Bronchial epithelial cell (primary cell): ENCODE measurements at regions not wholly inside any gene's neighbourhood (a gene's known extent, or its start where the extent isn't known, plus 50 kb on each side); places are given as distances from the start of the nearest gene placed in this dataset.

Source experiments
- DNase-seq: peaks from one replicate; pipeline ENCODE4 v3.0.0-alpha.2; 2010; ENCODE audit warnings: low read depth
- FAIRE-seq: peaks from 2 replicates; lab custom pipeline; 2011; peaks lifted over from hg19 to GRCh38; lab: Jason Lieb, UNC
- H3K27me3 ChIP-seq: 2 replicates; pipeline ENCODE4 v1.5.1; 2011; ENCODE audit warnings: low read length; ENCODE audit not compliant: control insufficient read depth, insufficient read depth
- H3K36me3 ChIP-seq: 2 replicates; pipeline ENCODE4 v1.5.1; 2011; ENCODE audit warnings: low read length; ENCODE audit not compliant: control insufficient read depth, insufficient read depth
- H3K4me3 ChIP-seq: 2 replicates; pipeline ENCODE4 v1.5.1; 2011; ENCODE audit warnings: mild to moderate bottlenecking, low read depth, low read length, control low read depth
- TF ChIP-seq, protein P1 (sequence below): IDR thresholded peaks from 2 replicates; pipeline ENCODE4 v1.5.1; 2011; ENCODE audit warnings: mild to moderate bottlenecking, moderate library complexity, low read length, control low read depth, inconsistent platforms; ENCODE audit not compliant: insufficient read depth, severe bottlenecking

DNA sequence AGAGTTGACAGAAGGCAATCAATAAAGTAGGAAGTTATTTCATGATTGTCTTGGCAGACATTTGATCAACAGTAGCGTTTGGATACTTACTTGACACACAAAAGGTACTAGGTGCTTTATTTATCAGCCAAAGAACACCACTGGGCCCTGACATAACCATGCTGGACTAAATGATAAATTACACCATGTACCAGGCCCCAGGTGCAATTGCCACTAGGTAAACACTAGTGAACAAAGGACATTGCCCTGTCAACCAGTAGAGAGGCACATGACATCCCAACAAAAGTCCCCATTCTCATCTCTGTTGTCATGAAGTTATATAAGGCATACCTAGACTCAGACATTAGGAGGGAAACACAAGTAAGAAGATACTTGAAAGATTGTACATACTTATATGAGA is 747.2 kb downstream of the SATB2 start:
- H3K27me3 ChIP-seq: no peaks in the 10 kb centered on the region
- no peaks in the 10 kb centered on the region for H3K36me3 ChIP-seq
- no peak overlapping the region for H3K4me3 ChIP-seq
- DNase-seq: no peak
- FAIRE-seq: no peak
- TF ChIP-seq, protein P1, sequence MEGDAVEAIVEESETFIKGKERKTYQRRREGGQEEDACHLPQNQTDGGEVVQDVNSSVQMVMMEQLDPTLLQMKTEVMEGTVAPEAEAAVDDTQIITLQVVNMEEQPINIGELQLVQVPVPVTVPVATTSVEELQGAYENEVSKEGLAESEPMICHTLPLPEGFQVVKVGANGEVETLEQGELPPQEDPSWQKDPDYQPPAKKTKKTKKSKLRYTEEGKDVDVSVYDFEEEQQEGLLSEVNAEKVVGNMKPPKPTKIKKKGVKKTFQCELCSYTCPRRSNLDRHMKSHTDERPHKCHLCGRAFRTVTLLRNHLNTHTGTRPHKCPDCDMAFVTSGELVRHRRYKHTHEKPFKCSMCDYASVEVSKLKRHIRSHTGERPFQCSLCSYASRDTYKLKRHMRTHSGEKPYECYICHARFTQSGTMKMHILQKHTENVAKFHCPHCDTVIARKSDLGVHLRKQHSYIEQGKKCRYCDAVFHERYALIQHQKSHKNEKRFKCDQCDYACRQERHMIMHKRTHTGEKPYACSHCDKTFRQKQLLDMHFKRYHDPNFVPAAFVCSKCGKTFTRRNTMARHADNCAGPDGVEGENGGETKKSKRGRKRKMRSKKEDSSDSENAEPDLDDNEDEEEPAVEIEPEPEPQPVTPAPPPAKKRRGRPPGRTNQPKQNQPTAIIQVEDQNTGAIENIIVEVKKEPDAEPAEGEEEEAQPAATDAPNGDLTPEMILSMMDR: no peak

DNA sequence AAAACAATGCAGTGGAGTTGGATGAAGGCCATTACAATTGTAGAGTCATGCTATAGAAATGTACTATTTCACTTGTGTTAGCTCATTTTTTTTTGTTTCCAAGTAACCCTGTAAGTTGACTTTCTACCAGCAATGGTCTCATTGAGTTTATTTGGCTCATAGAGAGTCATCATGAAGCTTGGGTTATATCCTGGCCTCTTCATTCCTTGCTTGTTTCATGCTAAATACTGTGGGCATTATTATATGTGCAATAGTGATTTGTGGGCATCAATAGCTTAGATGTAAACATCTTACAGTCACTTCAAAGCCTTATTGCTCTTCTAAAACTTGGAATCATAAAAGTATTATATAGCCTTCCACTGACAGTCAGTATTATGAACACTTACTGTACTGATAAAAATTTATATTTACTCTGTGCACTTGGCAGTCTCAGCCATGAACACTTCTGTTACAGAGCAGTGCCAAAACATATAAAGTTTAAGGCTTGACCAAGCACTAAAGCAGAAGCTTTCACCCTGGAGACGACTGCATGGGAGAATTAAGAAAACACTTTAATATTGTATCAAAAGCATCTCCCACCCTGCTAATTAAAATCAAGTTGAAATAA is 751.2 kb downstream of the SATB2 start:
- Histone ChIP-seq H3K36me3 (no peaks in the 10 kb centered on the region), H3K27me3 (no peaks in the 10 kb centered on the region), H3K4me3 (no peak overlapping the region)
- TF ChIP-seq, protein P1: no peak
- no peak for FAIRE-seq
- no peak for DNase-seq

DNA sequence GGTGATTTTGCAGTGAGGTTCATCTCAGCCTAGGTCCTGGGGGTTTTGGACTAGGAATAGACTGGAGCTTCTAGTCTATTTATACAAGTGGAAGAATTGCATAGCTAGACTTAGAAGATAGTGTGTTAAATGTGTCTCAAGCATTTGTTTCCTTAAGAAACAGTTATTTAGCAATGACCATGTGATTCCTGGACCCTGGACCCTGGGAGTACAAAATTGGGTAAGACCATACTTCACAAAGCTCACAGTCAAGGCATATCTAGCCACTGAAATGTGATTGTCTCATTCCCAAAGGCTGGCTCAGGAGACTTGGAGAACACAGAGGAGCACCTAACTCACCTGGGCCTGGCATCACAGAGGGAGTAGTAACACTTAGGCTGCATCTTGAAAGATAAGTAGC is 754.5 kb downstream of the SATB2 start:
- Histone ChIP-seq H3K4me3 (no peak overlapping the region), H3K36me3 (no peaks in the 10 kb centered on the region), H3K27me3 (no peaks in the 10 kb centered on the region)
- DNase-seq (no peak), FAIRE-seq (no peak)
- TF ChIP-seq, protein P1: no peak

DNA sequence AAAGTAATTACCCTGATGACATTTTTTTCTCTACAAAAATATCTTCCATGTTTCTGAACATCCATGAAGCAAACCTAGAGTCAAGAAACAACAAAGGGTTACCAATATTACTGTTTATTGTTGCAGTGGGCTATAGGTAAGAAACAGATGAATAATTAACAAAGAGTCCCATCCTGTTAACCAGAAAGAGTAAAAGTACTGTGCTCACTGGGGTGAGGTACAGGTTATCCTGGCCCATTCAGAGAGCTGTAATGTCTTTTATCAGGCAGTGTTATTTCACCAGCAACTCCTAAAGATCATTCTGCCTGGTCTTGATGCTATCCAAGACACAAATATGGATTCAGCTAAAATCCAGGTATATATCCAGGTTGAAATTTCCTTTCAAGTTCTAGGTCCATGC is 754.9 kb downstream of the SATB2 start:
- no peaks in the 10 kb centered on the region for H3K27me3 ChIP-seq
- no peak for FAIRE-seq
- H3K36me3 ChIP-seq: no peaks in the 10 kb centered on the region
- TF ChIP-seq, protein P1: no peak
- H3K4me3 ChIP-seq: no peak overlapping the region
- no peak for DNase-seq

DNA sequence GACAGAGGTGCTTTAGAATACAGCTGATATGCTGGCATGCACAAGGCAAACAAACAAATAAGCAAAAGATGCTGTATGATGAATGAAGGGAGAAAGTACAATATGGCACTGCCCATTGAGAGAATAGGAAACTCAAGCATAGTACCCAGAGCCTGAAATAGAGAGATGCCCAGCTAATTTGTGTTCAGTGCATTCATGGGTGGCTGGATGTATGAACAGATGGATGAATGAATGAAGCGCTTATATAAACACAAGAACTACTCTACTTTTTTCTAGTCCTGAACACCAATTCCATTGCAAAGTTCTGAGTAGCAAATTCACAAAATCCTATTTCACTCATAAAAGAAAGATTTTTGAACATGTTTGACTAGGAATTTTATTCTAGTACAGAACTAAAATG is 756.3 kb downstream of the SATB2 start:
- Histone ChIP-seq H3K36me3 (no peaks in the 10 kb centered on the region), H3K27me3 (no peaks in the 10 kb centered on the region), H3K4me3 (no peak overlapping the region)
- no peak for DNase-seq
- TF ChIP-seq, protein P1: no peak
- no peak for FAIRE-seq

DNA sequence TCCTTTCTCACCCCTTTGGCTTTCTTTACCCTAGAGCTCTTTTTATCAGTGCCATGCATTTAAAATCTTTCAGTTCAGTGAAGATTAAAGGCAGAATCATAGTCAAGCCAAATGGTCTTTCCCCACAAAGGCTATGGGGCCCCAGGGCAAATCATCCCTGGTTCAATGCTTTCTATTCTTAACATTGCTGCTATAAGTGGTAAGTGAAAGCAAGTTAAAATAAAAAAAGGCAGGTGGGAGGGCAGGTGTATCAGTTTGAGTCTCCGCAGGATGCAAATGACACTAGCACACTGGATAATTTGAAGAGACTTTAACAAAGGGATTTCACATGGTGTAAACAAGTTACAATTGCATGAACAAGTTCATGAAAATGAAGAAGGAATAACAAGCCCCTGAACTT is 757.4 kb downstream of the SATB2 start:
- H3K27me3 ChIP-seq: no peaks in the 10 kb centered on the region
- H3K4me3 ChIP-seq: no peak overlapping the region
- FAIRE-seq (no peak), DNase-seq (no peak)
- no peaks in the 10 kb centered on the region for H3K36me3 ChIP-seq
- TF ChIP-seq, protein P1: no peak
